Stimulated activated CD8-positive, alpha-beta memory T cell treated with anti-CD3 and anti-CD28 coated beads, Interleukin-2, amount 100 ng/mL, for 48 hours (primary cell): ENCODE measurements at regions not wholly inside any gene's neighbourhood (a gene's known extent, or its start where the extent isn't known, plus 50 kb on each side); places are given as distances from the start of the nearest gene placed in this dataset.

ENCODE experiments used
- DNase-seq, 2 donors: peaks; one replicate each; pipeline ENCODE4 v3.0.0-alpha.2; 2020; ENCODE audit warnings: low read depth in 2 of 2

DNA sequence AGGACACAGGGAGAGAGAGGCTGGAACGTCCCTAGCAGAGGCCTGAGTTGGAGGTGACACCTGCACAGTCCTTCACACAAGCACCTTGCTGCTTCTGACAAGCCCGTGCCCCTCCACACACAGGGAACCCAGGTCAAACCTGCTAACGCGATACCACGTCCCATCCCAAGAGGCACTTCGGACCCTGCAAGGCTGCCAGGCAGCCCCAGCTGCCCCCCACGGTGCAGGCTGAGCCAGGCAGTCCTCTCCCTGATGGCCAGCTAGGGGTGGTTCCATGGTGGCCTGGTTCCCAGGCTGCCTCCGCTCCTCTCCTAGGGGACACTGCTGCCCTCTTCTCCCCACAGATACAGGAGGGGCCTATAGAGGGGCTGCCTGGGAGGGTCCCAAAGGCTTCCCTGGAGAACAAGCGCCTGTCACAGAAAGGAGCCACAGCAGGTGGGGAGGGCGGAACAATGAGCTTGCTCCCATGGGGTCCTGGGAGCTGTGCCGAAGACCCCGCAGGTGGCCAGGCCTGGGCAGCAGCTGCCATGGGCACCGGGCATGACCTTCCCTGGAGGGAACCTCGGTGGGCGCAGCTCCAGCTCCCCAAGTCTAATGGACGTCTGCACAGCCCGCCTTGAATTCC is 434.2 kb upstream of the MYT1L start:
- DNase-seq, result no peak

DNA sequence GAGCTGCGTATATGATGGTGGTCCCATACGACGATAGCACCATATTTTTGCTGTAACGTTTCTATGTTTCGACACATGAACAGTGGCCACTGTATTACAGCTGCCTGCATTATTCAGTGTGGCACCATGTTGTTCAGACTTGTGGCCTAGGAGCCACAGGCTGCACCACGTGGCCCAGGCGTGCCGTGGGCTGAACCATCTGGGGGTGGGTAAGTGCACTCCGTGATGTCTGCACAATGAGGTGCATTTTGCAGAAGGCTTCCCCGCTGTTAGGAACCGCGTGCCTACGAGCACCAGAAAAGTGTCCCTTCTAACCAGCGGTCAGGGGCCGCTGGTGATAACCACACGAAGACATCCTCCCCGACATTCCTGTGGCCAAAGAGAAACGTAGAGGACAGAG is 433.7 kb upstream of the MYT1L start:
- no peak for DNase-seq

DNA sequence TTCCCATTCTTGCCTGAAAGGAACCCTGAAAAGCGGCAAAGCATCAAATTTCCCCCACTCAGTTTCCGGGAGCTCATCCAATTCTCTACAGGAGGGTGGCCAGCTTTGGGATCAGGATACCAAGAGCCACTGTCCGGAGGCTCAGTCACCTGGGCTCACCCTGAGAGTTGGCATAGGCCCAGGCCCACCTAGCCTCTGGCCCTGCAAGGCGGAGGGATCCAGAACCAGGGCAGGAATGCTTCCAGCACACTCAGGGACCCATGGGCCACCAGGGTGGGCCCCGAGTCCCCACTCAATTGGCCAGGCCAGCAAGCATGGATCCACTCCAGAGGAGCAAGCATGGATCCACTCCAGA is 432.9 kb upstream of the MYT1L start:
- DNase-seq, result no peak

DNA sequence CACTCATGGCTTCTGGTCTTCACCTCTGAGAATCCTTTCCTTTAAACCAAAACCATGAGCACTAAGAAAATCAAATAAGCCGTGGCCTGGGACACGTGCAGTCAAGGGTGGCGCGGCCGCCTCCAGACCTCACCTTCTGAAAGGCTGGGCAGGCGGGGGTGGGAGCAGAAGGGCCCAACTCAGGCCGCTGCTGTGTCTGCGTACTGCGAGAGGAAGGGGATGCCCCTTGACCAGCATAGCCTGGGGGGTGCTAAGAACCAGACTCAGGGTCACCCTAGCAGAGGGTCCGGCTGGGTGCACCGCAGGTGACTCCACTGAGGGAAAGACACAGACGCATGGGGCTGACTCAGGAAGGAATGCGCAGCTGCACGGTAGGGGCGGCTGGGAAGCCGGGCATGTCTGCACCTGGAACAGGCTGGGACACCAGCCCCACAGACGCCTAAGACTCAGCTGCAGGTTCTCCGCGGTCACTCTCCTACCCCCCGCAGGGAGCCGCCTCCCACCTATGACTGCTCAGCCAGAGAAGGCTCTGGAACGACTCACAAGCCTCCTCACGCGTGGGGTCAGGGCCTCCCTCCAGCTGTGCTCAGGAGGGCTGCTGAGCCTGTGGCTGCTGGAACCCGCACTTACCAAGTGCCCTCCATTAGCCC is 432.4 kb upstream of the MYT1L start:
- no peak for DNase-seq

GRCh38 chr2:2762913-2763312 is 431.8 kb upstream of the MYT1L start:
- DNase-seq, result no peak

DNA sequence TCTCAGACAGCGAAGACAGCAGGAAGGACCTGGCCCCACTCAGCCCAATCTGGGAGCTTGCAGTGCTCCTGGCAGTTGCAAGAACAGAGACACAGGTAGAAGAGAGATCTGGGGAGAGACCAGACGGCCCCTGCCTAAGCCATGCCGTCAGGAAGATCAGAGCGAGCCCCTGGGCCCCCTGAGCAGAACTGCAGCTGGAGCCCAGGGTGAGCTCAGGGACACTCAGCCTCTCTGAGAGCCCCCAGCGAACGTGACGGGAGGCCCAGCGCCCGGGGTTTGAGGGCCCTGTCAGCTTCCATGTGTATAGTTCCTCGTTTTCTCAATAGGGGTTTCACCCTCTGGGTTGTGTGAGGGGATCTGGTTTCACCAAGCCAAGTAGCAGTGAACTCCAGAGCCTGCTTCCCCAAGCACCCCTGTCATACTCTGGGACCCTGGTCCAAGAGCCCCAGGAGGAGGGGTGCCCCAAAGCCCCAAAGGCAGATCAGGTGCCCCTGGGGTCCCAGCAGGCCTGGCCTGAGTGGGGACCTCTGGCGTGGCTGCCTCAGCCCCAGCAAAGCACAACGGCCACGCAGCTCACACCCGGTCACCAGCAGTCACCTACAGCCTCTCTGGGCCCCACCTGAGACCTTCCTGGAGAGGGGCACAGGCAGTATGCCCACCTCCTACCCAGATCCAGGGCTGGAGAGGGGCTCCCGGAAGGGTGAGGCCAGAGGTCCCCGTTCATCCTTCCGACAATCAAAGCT is 431.3 kb upstream of the MYT1L start:
- DNase-seq, result no peak

DNA sequence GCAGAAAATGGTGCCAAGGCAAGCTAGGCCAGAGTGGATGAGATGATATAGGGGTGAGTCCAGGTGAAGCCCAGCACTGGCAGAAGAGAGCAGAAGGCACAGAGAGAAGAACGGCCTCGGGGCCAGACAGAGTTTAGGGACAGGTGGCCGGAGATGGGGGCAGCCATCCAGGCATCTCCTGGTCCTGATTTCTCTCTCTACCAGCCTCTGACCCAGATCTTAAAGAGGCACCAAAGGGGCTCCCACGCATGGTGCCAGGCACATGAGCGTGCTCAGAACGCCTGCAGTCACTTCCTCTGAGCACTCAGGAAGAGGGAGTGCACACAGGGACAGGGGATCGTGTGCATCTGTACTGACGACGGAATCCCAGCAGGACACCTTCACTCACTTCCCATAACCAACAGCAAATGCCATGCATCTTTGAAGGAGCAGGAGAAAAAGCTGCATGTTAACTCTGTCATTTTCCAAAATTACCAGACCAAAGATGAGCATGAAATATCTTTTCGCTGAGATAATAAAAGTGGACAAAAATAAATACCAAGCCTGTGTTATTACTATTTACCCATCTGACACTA is 427.8 kb upstream of the MYT1L start:
- no peak for DNase-seq

DNA sequence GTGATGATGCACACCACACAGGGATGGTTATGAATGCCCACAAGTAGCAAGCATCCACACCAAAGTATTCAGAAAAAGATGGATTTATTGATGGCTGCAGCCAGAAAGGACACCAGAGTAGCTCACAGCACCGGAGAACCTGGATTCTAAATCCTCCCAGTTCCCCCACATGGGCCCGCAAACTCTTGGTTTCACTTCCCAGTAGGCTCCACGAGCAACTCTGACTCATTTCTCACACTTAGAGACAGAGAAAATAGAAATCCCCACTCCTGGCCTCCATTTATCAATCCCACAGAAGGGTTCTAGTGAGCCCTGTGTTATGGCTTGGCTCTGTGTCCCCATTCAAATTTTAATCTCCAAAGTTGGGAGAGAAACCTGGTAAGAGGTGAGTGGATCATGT is 426.7 kb upstream of the MYT1L start:
- DNase-seq, result no peak

- DNase-seq, result no peak
Observed at GRCh38 chr2:2756886-2757285, 425.8 kb upstream of the MYT1L start.

- DNase-seq, result no peak
Observed at GRCh38 chr2:2755990-2756389, 424.9 kb upstream of the MYT1L start.

DNA sequence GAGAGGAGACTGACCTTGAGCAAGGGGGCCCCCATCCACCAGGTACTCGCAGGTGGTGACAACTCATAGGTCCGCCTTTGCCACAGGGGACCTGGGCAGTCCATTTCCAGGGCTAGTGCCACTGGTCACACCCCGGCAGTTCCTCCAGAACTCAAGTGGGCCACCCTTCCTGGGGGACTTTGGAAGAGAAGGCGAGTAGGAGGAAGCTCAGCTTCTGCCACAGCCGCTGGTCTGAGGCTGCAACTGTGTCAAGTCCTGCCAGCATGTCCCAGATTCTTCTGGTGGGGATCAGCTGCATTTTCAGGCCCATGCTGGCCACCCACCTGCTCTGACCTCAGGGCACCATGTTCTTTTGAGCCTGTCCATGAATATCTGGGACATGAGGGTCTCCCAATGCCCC is 423.9 kb upstream of the MYT1L start:
- no peak for DNase-seq

DNA sequence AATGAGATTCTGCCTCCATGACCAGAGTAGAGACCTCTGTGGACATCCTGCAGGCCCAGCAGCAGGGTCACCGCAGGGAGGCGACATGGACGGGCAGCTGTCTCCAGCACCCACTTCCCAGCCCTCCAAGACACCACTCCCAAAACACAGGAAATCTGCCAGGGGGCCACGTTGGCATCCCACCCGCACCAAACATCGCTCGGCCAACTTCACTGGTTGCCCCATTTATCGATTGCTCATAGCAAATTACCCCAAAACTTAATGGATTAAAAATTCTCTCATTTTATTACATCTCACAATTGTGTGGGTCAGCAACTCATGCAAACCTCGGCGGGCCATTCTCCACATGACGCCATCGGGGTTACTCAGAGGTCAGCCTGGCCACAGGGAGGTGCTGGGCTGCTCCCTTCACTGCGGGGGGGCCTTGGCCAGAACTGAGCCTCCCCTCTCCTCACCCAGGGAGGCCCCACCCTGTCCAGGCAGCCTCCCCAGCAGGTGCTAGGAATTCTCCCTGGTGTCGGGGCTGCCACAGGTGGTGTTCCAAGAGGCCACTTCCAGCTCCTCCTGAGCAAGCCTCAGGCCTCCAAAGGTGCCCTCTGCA is 420.7 kb upstream of the MYT1L start:
- no peak for DNase-seq

- no peak for DNase-seq
Observed at GRCh38 chr2:2750867-2751714, 420.0 kb upstream of the MYT1L start.

GRCh38 chr2:2749206-2749598 is 418.1 kb upstream of the MYT1L start:
- DNase-seq, result no peak

GRCh38 chr2:2748399-2749205 is 417.5 kb upstream of the MYT1L start:
- no peak for DNase-seq

- no peak for DNase-seq
Observed at GRCh38 chr2:2747797-2748301, 416.8 kb upstream of the MYT1L start.

GRCh38 chr2:2746731-2747130 is 415.7 kb upstream of the MYT1L start:
- no peak for DNase-seq

DNA sequence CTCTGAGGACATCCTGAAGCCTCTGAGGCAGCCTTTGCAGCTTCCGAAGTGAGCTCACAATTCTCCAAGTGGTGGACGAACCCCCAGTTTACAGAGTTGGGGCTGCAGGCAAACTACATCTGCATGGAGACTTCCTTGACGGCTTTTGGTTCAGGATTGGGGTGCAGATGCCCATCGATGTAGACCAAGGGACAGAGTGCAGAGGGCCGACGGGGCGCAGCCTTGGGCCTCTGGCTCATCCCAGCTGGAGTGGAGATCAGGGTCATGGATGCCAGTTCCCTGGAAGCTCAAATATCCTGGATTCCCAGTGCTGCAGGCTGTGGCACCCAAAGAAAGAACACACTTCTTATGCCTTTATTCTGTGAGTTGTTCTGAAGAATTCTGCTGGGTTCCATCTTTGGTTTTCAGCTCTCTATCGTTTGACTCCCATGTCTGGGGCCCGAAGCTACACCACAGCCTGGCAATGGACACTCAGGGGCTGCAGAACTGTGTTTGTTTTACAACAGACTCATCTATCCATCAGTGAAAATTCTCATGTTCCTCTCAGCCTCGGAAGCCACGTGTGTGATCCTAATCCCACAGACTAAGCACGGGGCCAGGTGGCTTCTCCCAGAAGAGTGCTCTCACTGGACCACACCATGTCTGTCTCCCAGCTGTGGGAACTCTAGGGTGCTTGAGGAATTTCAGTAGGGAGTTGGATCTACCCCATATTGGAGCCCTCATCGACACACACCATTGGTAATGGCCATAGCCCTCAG is 414.1 kb upstream of the MYT1L start:
- no peak for DNase-seq

GRCh38 chr2:2744107-2744506 is 413.0 kb upstream of the MYT1L start:
- no peak for DNase-seq

DNA sequence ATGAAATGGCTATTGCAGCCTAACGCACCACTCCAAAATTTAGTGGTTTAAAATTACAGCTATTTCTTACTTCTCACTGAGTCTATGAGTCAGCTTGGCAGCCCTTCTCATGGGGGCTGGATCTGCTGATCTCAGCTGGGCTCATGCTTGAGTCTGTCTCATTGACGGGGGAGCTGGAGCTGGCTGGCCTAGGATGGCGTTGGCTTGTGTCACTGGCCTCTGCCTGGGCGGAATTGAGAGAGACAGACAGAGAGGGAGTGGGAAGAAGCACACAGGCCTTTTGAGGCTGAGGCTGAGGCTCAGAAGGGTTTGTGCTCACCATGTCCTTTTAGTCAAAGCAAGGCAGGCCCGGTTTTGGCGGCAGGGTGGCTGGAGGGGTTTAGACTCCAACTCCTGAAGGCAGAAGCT is 412.1 kb upstream of the MYT1L start:
- DNase-seq, result no peak
